HG03442 (cell line): ENCODE measurements at regions not wholly inside any gene's neighbourhood (a gene's known extent, or its start where the extent isn't known, plus 50 kb on each side); places are given as distances from the start of the nearest gene placed in this dataset.
"Not testable (repeated sequence)": the region's sequence is repeated elsewhere in the genome, so short reads cannot be mapped to it uniquely, and the experiment has no call there.

Experiments
- ATAC-seq: cut with Tn5 transposase; IDR thresholded peaks from one replicate; pipeline ENCODE4 v1.9.1; 2021; ENCODE audit warnings: mild to moderate bottlenecking, moderate library complexity; ENCODE audit not compliant: unreplicated experiment

- ATAC-seq: no peak
Observed at GRCh38 chr9:126056312-126057021, 270.2 kb upstream of the MVB12B start.

- ATAC-seq: no peak
Observed at GRCh38 chr9:126057121-126057825, 269.4 kb upstream of the MVB12B start.

- no peak for ATAC-seq
Observed at GRCh38 chr9:126058011-126058531, 268.6 kb upstream of the MVB12B start.

GRCh38 chr9:126058591-126058990 lies 268.0 kb upstream of the MVB12B start:
- ATAC-seq: no peak

GRCh38 chr9:126061575-126061974 lies 265.1 kb upstream of the MVB12B start:
- ATAC-seq: no peak

GRCh38 chr9:126062158-126062886 lies 264.3 kb upstream of the MVB12B start:
- no peak for ATAC-seq

GRCh38 chr9:126063326-126063725 lies 263.3 kb upstream of the MVB12B start:
- no peak for ATAC-seq

- ATAC-seq: no peak
Observed at GRCh38 chr9:126066131-126066530, 260.5 kb upstream of the MVB12B start.

GRCh38 chr9:126067031-126067734 lies 259.4 kb upstream of the MVB12B start:
- ATAC-seq: no peak

- no peak for ATAC-seq
Observed at GRCh38 chr9:126068534-126069230, 257.9 kb upstream of the MVB12B start.

GRCh38 chr9:126069400-126069955 lies 257.2 kb upstream of the MVB12B start:
- no peak for ATAC-seq

- ATAC-seq: no peak
Observed at GRCh38 chr9:126070058-126070655, 256.5 kb upstream of the MVB12B start.

- ATAC-seq: no peak
Observed at GRCh38 chr9:126071076-126071750, 255.4 kb upstream of the MVB12B start.

- ATAC-seq: not testable (repeated sequence)
Observed at GRCh38 chr9:126077656-126078055, 249.0 kb upstream of the MVB12B start.

- ATAC-seq: no peak
Observed at GRCh38 chr9:126080641-126081040, 246.0 kb upstream of the MVB12B start.

- ATAC-seq: no peak
Observed at GRCh38 chr9:126081746-126082145, 244.9 kb upstream of the MVB12B start.

- ATAC-seq: no peak
Observed at GRCh38 chr9:126084008-126084407, 242.6 kb upstream of the MVB12B start.

GRCh38 chr9:126084696-126085095 lies 241.9 kb upstream of the MVB12B start:
- ATAC-seq: no peak

- ATAC-seq: no peak
Observed at GRCh38 chr9:126085170-126085569, 241.5 kb upstream of the MVB12B start.
